K562 (cell line): ENCODE measurements at regions not wholly inside any gene's neighbourhood (a gene's known extent, or its start where the extent isn't known, plus 50 kb on each side); places are given as distances from the start of the nearest gene placed in this dataset.

ENCODE experiments used
- ATAC-seq: fragments of 200-7000 bp; cut with Tn5 transposase; 3 replicates; pipeline ENCODE4 v1.9.1; 2020; ENCODE audit warnings: moderate library complexity
- BruUV-seq: library from RNA; stranded (reverse); fragments of 400-500 nt; replicated peaks from 2 replicates; lab custom pipeline; 2021; lab: Mats Ljungman, UMichigan
- CTCF ChIA-PET: fragments of 300-600 bp; formaldehyde crosslinking; extraction: SDS; loops from one replicate; lab custom pipeline; 2021; ENCODE audit warnings: low intra/inter-chr PET ratio; lab: Yijun Ruan, JAX
- POLR2A ChIA-PET: fragments of 300-600, 350-650 bp; sonication (Branson Sonifier 250); formaldehyde crosslinking; extraction: SDS; loops from one replicate; lab custom pipeline; 2021; ENCODE audit warnings: antibody characterized with exemption, inconsistent platforms; lab: Yijun Ruan, JAX
- DNase-seq, 4 experiments: peaks; one replicate each; pipeline versions ENCODE4 v3.0.0 to v3.0.0-alpha.2; 2011 to 2018; ENCODE audit warnings: low spot score in 3 of 4, mixed read lengths in 3 of 4; ENCODE audit errors: extremely low read depth in 1 of 4
- FAIRE-seq: peaks from 2 replicates; lab custom pipeline; 2011; peaks lifted over from hg19 to GRCh38; lab: Jason Lieb, UNC
- H2AFZ ChIP-seq: 2 replicates; pipeline ENCODE4 v1.6.0; 2011; ENCODE audit warnings: low read depth, low read length, control low read depth, inconsistent platforms
- H3K27ac ChIP-seq: fragments of 200-600 bp; 3 replicates; pipeline ENCODE4 v1.8.0; 2011; ENCODE audit warnings: low read depth, mild to moderate bottlenecking, control low read depth, inconsistent platforms, low read length, moderate library complexity, mixed read lengths; ENCODE audit errors: extremely low read depth
- H3K27me3 ChIP-seq, 2 experiments: fragments of 300-600 bp in 1 of 2; 2 replicates in 1 of 2; 3 replicates in 1 of 2; pipeline versions ENCODE4 v1.6.0 to v1.8.0; 2011; ENCODE audit warnings: inconsistent platforms in 2 of 2, low read length in 2 of 2, mild to moderate bottlenecking in 1 of 2, mixed read lengths in 1 of 2, moderate library complexity in 1 of 2; ENCODE audit not compliant: control insufficient read depth in 2 of 2, insufficient read depth in 2 of 2
- H3K36me3 ChIP-seq: fragments of 300-600 bp; 3 replicates; pipeline ENCODE4 v1.8.0; 2011; ENCODE audit warnings: mild to moderate bottlenecking, low read length, inconsistent platforms; ENCODE audit not compliant: control insufficient read depth, insufficient read depth
- H3K4me1 ChIP-seq, 2 experiments: fragments of 200-600 bp in 1 of 2; replicated peaks in 1 of 2; 2 replicates in 1 of 2; 3 replicates in 1 of 2; pipeline versions ENCODE4 v1.5.1 to v1.8.0; 2011; ENCODE audit warnings: inconsistent platforms in 2 of 2, low read length in 2 of 2, mild to moderate bottlenecking in 1 of 2, mixed read lengths in 1 of 2, moderate library complexity in 1 of 2; ENCODE audit not compliant: control insufficient read depth in 2 of 2, insufficient read depth in 2 of 2
- H3K4me2 ChIP-seq: 2 replicates; pipeline ENCODE4 v1.6.1; 2011; ENCODE audit warnings: low read length, control low read depth, inconsistent platforms, mixed read lengths; ENCODE audit not compliant: insufficient read depth
- H3K4me3 ChIP-seq: fragments of 200-600 bp; sonication (generic), shearing (Covaris generic); 2 replicates; pipeline ENCODE4 v1.5.1; 2016; ENCODE audit warnings: control low read depth, inconsistent platforms
- H3K79me2 ChIP-seq: fragments of 200-600 bp; 3 replicates; pipeline ENCODE4 v1.8.0; 2011; ENCODE audit warnings: low read length, inconsistent platforms; ENCODE audit not compliant: control insufficient read depth, insufficient read depth
- H3K9ac ChIP-seq, 2 experiments: 2 replicates each; pipeline versions ENCODE4 v1.6.0 to v1.6.1; 2011; ENCODE audit warnings: low read depth in 2 of 2, low read length in 2 of 2, control low read depth in 1 of 2, inconsistent platforms in 1 of 2, mild to moderate bottlenecking in 1 of 2, mixed read lengths in 1 of 2; ENCODE audit not compliant: insufficient read depth in 1 of 2
- H3K9me1 ChIP-seq: one replicate; pipeline ENCODE4 v1.6.0; 2011; ENCODE audit warnings: inconsistent platforms, mild to moderate bottlenecking, low read length, moderate library complexity; ENCODE audit not compliant: control insufficient read depth, insufficient read depth
- H3K9me3 ChIP-seq: replicated peaks from 2 replicates; pipeline ENCODE4 v1.5.1; 2011; ENCODE audit warnings: low read depth, low read length, inconsistent platforms; ENCODE audit not compliant: control insufficient read depth, insufficient read depth
- H4K20me1 ChIP-seq: replicated peaks from 2 replicates; pipeline ENCODE4 v1.6.1; 2011; ENCODE audit warnings: low read length, inconsistent platforms, mixed read lengths; ENCODE audit not compliant: control insufficient read depth, insufficient read depth
- ARID4B ChIP-seq: sonication (generic); formaldehyde crosslinking; IDR thresholded peaks from 2 replicates; pipeline ENCODE4 v1.8.0; 2022; ENCODE audit warnings: mild to moderate bottlenecking, missing genetic modification reagents
- C11orf30 ChIP-seq: fragments of 450-650 bp; IDR thresholded peaks from 2 replicates; pipeline ENCODE4 v1.6.1; 2016; ENCODE audit warnings: low read depth, mild to moderate bottlenecking
- MAFG ChIP-seq: fragments of 450-650 bp; conservative IDR thresholded peaks from 2 replicates; pipeline ENCODE4 v1.6.1; 2016; ENCODE audit warnings: missing genetic modification characterization, missing compliant biosample characterization
- MAFK ChIP-seq: IDR thresholded peaks from 2 replicates; pipeline ENCODE4 v1.6.1; 2011; ENCODE audit warnings: low read length, improper control_type of control experiment
- NFE2 ChIP-seq: IDR thresholded peaks from 2 replicates; pipeline ENCODE4 v1.6.1; 2014; ENCODE audit warnings: antibody characterized with exemption, low read depth
- PKNOX1 ChIP-seq: fragments of 450-650 bp; IDR thresholded peaks from 2 replicates; pipeline ENCODE4 v1.6.1; 2016
- ZFP36 ChIP-seq: fragments of 150-350 bp; IDR thresholded peaks from 2 replicates; pipeline ENCODE4 v1.6.1; 2018; ENCODE audit warnings: low read length, low read depth; ENCODE audit not compliant: partially characterized antibody
- ZNF316 ChIP-seq: fragments of 450-650 bp; IDR thresholded peaks from 2 replicates; pipeline ENCODE4 v1.6.1; 2016
- WGBS: fragments of 100-300 bp; shearing (Covaris generic); methylation state at CpG from one replicate; pipeline ENCODE4 v1.1.6; 2016; ENCODE audit warnings: low coverage, mixed read lengths; ENCODE audit not compliant: insufficient coverage; ENCODE audit errors: missing lambda C conversion rate; 5-methylcytosine and 5-hydroxymethylcytosine counted together
- in situ Hi-C: fragments of 300-500 bp; cut with MboI; formaldehyde crosslinking; loops from 4 replicates; pipeline ENCODE4 v1.15.0; 2018; ENCODE audit warnings: inconsistent platforms, mixed read lengths
- intact Hi-C: fragments of 100-400 bp; cut with micrococcal nuclease; formaldehyde crosslinking; loops from 2 replicates; pipeline ENCODE4 v1.14.2; 2022

- intact Hi-C loops, result no loop called here
- peak; percentile 59; the same call in 1 of the 3 replicates for ATAC-seq
These were observed 133.6 kb upstream of the SLC45A1 start for GRCh38 chr1:8184301-8184700.

More at GRCh38 chr1:8184301-8184700, 133.6 kb upstream of the SLC45A1 start:
- ChIA-PET POLR2A (no interaction called here), CTCF (no interaction called here)
- Histone ChIP-seq H3K9me3 (no peaks in the 10 kb centered on the region), H3K4me1 (peaks cover 0 to 9% of the 10 kb centered on the region in 2 experiments; a peak in 2 of 5 replicates), H3K36me3 (no peaks in the 10 kb centered on the region), H3K9ac (no peak overlapping the region), H3K9me1 (no peaks in the 10 kb centered on the region), H3K4me3 (no peak overlapping the region), H3K4me2 (no peak overlapping the region; the same call in 1 of the 2 replicates), H3K27me3 (0 out of 5 replicates have a peak, but pooled peaks cover 0 to 7% of the 10 kb centered on the region in 2 experiments), H2AFZ (no peak overlapping the region), H3K79me2 (no peaks in the 10 kb centered on the region), H3K27ac (no peak overlapping the region), H4K20me1 (no peaks in the 10 kb centered on the region)
- 37% methylated on average over 3 of the region's 3 CpGs for WGBS
- DNase-seq (no peak), FAIRE-seq (no peak)
- TF ChIP-seq PKNOX1, result peak; percentile 63
- peak; percentile 72 for TF ChIP-seq NFE2
- no peak for TF ChIP-seq ARID4B (CRISPR knock-in tag)
- TF ChIP-seq ZFP36, result no peak
- TF ChIP-seq C11orf30, result peak; percentile 78
- TF ChIP-seq ZNF316, result peak; percentile 56
- peak; percentile 26; the same call in 1 of the 2 replicates for TF ChIP-seq MAFK
- peak; percentile 76 for TF ChIP-seq MAFG (tag)
- in situ Hi-C loops, result no loop called here
- no TSS peak for BruUV-seq
